HL-60 (cell line): ENCODE measurements at regions not wholly inside any gene's neighbourhood (a gene's known extent, or its start where the extent isn't known, plus 50 kb on each side); places are given as distances from the start of the nearest gene placed in this dataset.

Experiments
- DNase-seq, 2 experiments: peaks; one replicate each; pipeline ENCODE4 v3.0.0-alpha.2; 2010 to 2020; ENCODE audit warnings: low read depth in 1 of 2, low spot score in 1 of 2
- H3K27ac ChIP-seq: fragments of 250-450 bp; sonication (Bioruptor Pico); replicated peaks from 2 replicates; pipeline ENCODE4 v1.5.1; 2020; ENCODE audit warnings: mild to moderate bottlenecking, moderate library complexity
- H3K27me3 ChIP-seq: fragments of 250-450 bp; sonication (Bioruptor Pico); 2 replicates; pipeline ENCODE4 v1.5.1; 2021; ENCODE audit warnings: mild to moderate bottlenecking, moderate library complexity; ENCODE audit not compliant: insufficient read depth, poor library complexity, severe bottlenecking
- H3K4me3 ChIP-seq: replicated peaks from 2 replicates; pipeline ENCODE4 v1.5.1; 2011; ENCODE audit warnings: mild to moderate bottlenecking, control low read depth, low read length; ENCODE audit not compliant: insufficient read depth
- GABPA ChIP-seq: IDR thresholded peaks from 2 replicates; pipeline ENCODE4 v1.6.1; 2012; ENCODE audit warnings: low read depth
- POLR2AphosphoS5 ChIP-seq: IDR thresholded peaks from 2 replicates; pipeline ENCODE4 v1.6.1; 2012; ENCODE audit warnings: low read depth
- SPI1 ChIP-seq: IDR thresholded peaks from 2 replicates; pipeline ENCODE4 v1.6.1; 2012; ENCODE audit warnings: low read depth, mild to moderate bottlenecking, borderline replicate concordance
- TF ChIP-seq, protein P1 (sequence below): IDR thresholded peaks from one replicate; pipeline ENCODE4 v1.5.1; 2011; ENCODE audit warnings: low read length, control low read depth, inconsistent platforms; ENCODE audit not compliant: insufficient read depth
- TF ChIP-seq, protein P2 (sequence below): IDR thresholded peaks from 2 replicates; pipeline ENCODE4 v1.6.1; 2012; ENCODE audit warnings: low read depth; ENCODE audit not compliant: insufficient replicate concordance

DNA sequence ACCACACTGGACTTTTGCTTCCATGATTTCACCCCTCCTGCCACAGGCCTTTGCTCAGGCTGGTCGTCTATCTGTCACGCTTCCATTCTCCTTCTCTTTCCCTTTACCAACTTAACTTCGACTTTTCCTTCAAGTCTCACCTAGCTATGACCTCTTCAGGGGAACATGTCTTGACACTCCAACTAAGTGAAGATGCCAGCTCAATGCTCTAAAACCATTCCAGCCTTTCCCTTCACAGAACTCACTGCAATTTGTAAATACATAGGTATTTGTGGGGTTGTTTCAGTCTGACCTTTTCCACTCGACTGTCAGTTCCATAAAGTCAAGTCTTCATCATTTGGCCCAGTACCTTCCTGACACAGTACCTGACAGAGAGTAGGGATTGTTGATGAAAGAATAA lies 358.6 kb upstream of the CAMK1G start:
- Histone ChIP-seq H3K27me3 (no peaks in the 10 kb centered on the region), H3K4me3 (no peak overlapping the region), H3K27ac (no peak overlapping the region)
- DNase-seq, result no peak
- TF ChIP-seq, protein P1, sequence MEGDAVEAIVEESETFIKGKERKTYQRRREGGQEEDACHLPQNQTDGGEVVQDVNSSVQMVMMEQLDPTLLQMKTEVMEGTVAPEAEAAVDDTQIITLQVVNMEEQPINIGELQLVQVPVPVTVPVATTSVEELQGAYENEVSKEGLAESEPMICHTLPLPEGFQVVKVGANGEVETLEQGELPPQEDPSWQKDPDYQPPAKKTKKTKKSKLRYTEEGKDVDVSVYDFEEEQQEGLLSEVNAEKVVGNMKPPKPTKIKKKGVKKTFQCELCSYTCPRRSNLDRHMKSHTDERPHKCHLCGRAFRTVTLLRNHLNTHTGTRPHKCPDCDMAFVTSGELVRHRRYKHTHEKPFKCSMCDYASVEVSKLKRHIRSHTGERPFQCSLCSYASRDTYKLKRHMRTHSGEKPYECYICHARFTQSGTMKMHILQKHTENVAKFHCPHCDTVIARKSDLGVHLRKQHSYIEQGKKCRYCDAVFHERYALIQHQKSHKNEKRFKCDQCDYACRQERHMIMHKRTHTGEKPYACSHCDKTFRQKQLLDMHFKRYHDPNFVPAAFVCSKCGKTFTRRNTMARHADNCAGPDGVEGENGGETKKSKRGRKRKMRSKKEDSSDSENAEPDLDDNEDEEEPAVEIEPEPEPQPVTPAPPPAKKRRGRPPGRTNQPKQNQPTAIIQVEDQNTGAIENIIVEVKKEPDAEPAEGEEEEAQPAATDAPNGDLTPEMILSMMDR, result no peak
- TF ChIP-seq POLR2AphosphoS5, result no peak
- TF ChIP-seq, protein P2, sequence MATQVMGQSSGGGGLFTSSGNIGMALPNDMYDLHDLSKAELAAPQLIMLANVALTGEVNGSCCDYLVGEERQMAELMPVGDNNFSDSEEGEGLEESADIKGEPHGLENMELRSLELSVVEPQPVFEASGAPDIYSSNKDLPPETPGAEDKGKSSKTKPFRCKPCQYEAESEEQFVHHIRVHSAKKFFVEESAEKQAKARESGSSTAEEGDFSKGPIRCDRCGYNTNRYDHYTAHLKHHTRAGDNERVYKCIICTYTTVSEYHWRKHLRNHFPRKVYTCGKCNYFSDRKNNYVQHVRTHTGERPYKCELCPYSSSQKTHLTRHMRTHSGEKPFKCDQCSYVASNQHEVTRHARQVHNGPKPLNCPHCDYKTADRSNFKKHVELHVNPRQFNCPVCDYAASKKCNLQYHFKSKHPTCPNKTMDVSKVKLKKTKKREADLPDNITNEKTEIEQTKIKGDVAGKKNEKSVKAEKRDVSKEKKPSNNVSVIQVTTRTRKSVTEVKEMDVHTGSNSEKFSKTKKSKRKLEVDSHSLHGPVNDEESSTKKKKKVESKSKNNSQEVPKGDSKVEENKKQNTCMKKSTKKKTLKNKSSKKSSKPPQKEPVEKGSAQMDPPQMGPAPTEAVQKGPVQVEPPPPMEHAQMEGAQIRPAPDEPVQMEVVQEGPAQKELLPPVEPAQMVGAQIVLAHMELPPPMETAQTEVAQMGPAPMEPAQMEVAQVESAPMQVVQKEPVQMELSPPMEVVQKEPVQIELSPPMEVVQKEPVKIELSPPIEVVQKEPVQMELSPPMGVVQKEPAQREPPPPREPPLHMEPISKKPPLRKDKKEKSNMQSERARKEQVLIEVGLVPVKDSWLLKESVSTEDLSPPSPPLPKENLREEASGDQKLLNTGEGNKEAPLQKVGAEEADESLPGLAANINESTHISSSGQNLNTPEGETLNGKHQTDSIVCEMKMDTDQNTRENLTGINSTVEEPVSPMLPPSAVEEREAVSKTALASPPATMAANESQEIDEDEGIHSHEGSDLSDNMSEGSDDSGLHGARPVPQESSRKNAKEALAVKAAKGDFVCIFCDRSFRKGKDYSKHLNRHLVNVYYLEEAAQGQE, result no peak
- TF ChIP-seq GABPA, result no peak
- TF ChIP-seq SPI1, result no peak

DNA sequence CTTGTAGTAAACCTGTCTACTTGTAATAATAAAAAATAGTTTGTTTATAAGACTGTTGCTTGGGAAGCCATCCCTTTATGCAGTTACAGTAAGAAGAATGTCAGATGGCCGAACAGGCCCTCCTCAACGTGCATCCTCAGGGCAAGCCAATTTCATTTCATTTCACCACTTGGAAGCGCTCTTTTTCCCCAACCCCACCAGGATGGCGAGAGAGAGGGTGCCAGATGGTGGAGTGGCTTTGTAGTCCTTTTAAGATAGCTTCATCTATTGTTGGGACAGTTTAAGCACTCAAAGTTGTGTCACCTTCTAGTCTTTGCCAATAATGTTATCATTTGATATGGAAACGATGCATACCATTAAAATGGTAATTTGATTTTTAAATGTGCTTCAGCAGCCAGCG lies 356.3 kb upstream of the CAMK1G start:
- DNase-seq, result no peak
- TF ChIP-seq POLR2AphosphoS5 (no peak), GABPA (no peak), SPI1 (no peak)
- TF ChIP-seq, protein P1, result no peak
- TF ChIP-seq, protein P2, result no peak
- Histone ChIP-seq H3K27ac (no peak overlapping the region), H3K4me3 (no peak overlapping the region), H3K27me3 (no peaks in the 10 kb centered on the region)

DNA sequence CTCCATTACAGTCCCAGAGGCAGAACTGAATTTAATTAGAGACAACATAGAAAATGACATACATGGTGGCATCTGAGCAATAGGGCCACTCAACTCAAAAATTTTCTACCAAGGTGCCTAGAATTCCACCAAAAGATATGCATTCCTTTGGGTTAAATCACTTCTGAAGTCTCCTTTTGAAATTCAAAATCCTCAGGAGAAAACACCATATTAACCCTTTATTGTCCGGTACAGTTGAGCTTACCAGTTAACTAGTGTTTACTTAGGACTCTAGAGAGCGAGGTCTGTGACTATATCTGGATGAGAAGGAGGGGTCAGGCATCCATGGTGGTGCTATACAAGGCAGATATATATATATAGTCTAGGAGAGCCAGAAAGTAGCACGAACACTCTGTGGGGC lies 355.6 kb upstream of the CAMK1G start:
- TF ChIP-seq SPI1 (no peak), POLR2AphosphoS5 (no peak), GABPA (no peak)
- TF ChIP-seq, protein P1, result no peak
- TF ChIP-seq, protein P2, result no peak
- no peak for DNase-seq
- H3K27me3 ChIP-seq, result no peaks in the 10 kb centered on the region
- H3K4me3 ChIP-seq, result no peak overlapping the region
- no peak overlapping the region for H3K27ac ChIP-seq
